ENCODE measurements at regions not wholly inside any gene's neighbourhood (a gene's known extent, or its start where the extent isn't known, plus 50 kb on each side); places are given as distances from the start of the nearest gene placed in this dataset.

DNA sequence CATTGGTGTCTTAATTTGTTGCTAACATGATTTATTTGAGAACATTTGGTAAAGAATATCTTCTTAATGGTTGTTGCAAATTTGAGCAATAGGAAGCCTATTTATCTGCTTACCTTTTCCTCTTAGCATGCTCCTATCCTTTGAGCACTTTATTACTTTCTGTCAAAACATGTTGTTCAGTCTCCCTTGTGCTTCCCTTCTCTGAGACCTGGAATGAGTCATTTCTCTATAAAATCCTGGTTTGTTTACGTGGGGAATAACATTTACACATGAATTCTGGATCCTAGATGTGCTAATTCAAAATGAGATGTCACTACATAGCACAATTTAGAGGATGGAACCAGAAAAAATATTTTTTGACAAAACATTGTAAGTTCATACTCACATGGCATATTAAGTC is 844.0 kb upstream of the LRFN5 start:
- TF ChIP-seq GABPA (IDR thresholded peaks at IDR 0.05; ENCODE audit: low read depth) (no peak), RXRA (IDR thresholded peaks at IDR 0.05; ENCODE audit: borderline replicate concordance, low read depth) (no peak), TAF1 (IDR thresholded peaks at IDR 0.05; ENCODE audit: borderline replicate concordance, low read depth, low read length) (no peak), RFX5 (IDR thresholded peaks at IDR 0.05; ENCODE audit: low read length) (no peak), EP300 (IDR thresholded peaks at IDR 0.05; ENCODE audit: borderline replicate concordance in 1 of 2, low read depth in 1 of 2, low read length in 1 of 2) (no peak), NRF1 (IDR thresholded peaks at IDR 0.05; ENCODE audit: low read depth, low read length) (no peak), RAD21 (IDR thresholded peaks at IDR 0.05; ENCODE audit: low read length) (no peak), ELF1 (IDR thresholded peaks at IDR 0.05) (no peak), FOSL2 (IDR thresholded peaks at IDR 0.05; ENCODE audit: borderline replicate concordance, low read depth) (no peak), REST (IDR thresholded peaks at IDR 0.05; ENCODE audit: low read depth, low read length) (no peak), POLR2AphosphoS5 (IDR thresholded peaks at IDR 0.05; ENCODE audit: low read depth, low read length) (no peak)
- TF ChIP-seq, protein P1, sequence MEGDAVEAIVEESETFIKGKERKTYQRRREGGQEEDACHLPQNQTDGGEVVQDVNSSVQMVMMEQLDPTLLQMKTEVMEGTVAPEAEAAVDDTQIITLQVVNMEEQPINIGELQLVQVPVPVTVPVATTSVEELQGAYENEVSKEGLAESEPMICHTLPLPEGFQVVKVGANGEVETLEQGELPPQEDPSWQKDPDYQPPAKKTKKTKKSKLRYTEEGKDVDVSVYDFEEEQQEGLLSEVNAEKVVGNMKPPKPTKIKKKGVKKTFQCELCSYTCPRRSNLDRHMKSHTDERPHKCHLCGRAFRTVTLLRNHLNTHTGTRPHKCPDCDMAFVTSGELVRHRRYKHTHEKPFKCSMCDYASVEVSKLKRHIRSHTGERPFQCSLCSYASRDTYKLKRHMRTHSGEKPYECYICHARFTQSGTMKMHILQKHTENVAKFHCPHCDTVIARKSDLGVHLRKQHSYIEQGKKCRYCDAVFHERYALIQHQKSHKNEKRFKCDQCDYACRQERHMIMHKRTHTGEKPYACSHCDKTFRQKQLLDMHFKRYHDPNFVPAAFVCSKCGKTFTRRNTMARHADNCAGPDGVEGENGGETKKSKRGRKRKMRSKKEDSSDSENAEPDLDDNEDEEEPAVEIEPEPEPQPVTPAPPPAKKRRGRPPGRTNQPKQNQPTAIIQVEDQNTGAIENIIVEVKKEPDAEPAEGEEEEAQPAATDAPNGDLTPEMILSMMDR (IDR thresholded peaks at IDR 0.05): no peak
